ENCODE measurements at regions not wholly inside any gene's neighbourhood (a gene's known extent, or its start where the extent isn't known, plus 50 kb on each side); places are given as distances from the start of the nearest gene placed in this dataset.

DNA sequence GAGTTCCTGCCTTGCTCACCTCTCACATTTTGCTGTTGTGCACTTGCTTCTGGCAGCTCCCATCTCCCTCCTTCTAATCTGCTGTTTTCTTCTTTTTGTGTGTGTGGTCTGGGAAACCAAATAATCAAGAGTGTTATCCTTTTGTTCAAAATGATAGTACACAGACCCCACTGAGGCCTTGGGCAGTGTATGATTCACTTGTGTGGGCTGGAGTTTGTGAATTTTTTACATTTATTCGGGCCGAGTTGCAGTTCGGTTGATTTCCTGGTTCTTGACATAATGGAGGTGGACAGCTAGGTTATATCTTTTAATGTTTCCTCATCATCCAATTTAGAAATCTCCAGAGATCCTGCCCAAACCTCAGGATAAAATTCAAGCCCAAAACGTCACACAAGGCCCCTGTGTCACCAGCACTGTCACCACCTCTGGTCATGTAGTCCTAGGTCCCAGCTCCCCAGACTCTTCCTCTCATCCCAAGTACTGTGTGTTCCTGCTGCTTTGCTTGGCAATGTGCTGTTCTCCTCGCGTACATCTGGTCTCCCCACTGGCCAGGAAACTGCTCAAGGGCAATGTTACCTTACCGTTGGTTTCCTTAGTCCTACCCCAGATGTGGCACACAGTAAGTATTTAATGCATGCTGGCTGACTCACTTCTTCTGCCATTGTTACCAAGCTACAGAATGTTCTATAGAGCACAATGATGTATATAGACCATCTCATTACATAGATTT is 55.7 kb upstream of the PHACTR2 start:
- Histone ChIP-seq H3K4me3 (no peak overlapping the region), H3K4me1 (replicated peaks in 1 of 2) (no peaks in the 10 kb centered on the region), H3K27ac (no peak overlapping the region)
- no peak for ATAC-seq (replicated peaks in 6 of 8)
- WGBS, 10 experiments: 30 to 94% (median 87%) methylated on average over 3 to 7 of the region's 7 CpGs; no CpG with 5 or more reads in 4 of the 10 experiments
- in situ Hi-C loops (cut with MboI; ENCODE audit: low pct_unique_long_range_greater_than_20kb in 2 of 9, low sequenced_read_pairs in 9 of 9, unreplicated experiment in 9 of 9): no loop called here

DNA sequence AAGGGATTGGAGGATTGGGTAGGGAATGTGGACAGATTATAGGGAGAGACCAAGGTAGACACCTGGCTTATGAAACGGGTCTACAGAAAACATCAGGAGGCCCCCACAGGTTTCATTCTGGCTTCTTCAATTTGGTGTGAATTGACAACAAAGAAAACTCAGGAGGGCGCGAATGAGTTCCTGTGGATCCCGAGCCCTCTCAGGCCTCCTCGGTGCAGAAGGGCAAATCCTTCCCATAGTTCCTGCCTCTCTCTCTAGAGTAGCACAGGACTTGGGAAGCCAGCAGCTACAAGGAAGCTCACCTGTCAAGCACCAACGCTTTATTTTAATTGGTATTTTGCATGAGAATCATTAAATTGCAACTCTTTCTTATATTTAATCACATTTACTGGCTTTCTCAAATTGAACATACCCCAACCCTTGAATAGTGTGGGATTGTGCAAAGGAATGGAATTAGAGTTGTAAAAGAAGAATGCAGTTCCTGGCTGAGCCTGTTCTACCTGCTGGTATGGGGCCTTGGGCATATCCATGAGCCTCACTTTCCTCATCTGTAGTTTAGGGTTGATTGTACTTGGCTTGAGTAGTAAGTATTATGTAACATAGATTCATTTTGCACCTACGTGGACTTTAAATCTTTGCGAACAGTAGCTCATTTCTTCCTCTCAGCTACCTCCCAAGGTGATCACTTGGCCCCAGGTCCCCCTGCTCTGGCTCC is 56.4 kb upstream of the PHACTR2 start:
- 80 to 100% (median 90%) methylated on average over 1 to 8 of the region's 8 CpGs; no CpG with 5 or more reads in 1 of the 10 experiments for WGBS, 10 experiments
- Histone ChIP-seq H3K4me3 (no peak overlapping the region), H3K27ac (no peak overlapping the region), H3K4me1 (replicated peaks in 1 of 2) (no peaks in the 10 kb centered on the region)
- no peak for ATAC-seq (replicated peaks in 6 of 8)
- in situ Hi-C loops (cut with MboI; ENCODE audit: low pct_unique_long_range_greater_than_20kb in 2 of 9, low sequenced_read_pairs in 9 of 9, unreplicated experiment in 9 of 9): no loop called here

DNA sequence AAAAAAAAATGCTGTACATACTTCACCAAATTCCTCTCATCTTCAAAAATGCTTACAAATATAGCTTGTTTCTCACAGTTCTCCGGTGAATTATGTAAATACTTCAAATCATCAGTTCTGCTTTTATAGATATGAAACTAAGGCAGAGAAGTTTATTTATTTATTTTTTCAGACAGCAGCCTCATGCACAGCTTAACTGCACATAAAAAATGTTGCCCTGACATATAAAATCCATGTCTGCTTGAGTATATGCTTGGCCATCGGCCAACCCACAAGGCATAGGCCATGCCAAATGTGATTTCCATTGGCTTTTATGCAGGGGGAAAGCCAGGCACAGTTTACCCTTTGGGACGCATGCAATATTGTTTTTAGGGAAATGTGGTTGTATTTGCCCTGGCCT is 57.3 kb upstream of the PHACTR2 start:
- Histone ChIP-seq H3K4me1 (replicated peaks in 1 of 2) (no peaks in the 10 kb centered on the region), H3K4me3 (no peak overlapping the region), H3K27ac (no peak overlapping the region)
- in situ Hi-C loops (cut with MboI; ENCODE audit: low pct_unique_long_range_greater_than_20kb in 2 of 9, low sequenced_read_pairs in 9 of 9, unreplicated experiment in 9 of 9): no loop called here
- peak in 1 of 8 experiments; percentile 85 for ATAC-seq (replicated peaks in 6 of 8)
- WGBS, 10 experiments: 11 to 100% (median 85%) methylated on average over 1 to 3 of the region's 3 CpGs

DNA sequence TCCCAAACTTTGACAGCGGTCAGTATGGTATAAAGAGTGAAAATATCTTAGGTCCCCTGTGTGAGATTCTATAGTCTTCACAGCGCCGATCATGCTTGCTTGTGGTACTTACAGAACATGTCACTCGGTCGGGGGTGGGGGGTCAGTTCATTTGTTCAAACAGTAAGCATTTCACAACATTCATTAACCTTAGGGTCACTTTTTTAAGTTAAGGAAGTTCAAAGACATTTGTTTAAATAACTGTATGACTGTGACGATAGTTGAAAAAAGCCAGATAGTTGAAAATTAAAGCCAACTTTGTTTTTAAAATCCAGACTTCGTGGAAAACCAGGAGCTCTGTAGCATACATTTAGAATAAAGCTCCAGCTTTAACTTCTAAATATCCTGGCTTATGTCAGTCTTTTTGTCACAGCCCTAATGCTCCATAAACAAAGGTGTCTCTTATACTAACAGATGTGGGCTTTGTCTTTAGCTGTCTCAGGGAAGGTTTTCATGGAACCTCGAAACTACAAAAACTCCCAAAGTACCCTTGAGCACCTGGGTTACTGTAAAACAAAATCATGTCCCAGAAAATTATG is 57.9 kb upstream of the PHACTR2 start:
- ATAC-seq (replicated peaks in 6 of 8): no peak
- WGBS, 10 experiments: 68 to 96% (median 94%) methylated on average over 2 to 8 of the region's 8 CpGs; no CpG with 5 or more reads in 1 of the 10 experiments
- in situ Hi-C loops (cut with MboI; ENCODE audit: low pct_unique_long_range_greater_than_20kb in 2 of 9, low sequenced_read_pairs in 9 of 9, unreplicated experiment in 9 of 9): no loop called here
- no peaks in the 10 kb centered on the region for H3K4me1 ChIP-seq (replicated peaks in 1 of 2)
- no peak overlapping the region for H3K4me3 ChIP-seq
- H3K27ac ChIP-seq: no peak overlapping the region

DNA sequence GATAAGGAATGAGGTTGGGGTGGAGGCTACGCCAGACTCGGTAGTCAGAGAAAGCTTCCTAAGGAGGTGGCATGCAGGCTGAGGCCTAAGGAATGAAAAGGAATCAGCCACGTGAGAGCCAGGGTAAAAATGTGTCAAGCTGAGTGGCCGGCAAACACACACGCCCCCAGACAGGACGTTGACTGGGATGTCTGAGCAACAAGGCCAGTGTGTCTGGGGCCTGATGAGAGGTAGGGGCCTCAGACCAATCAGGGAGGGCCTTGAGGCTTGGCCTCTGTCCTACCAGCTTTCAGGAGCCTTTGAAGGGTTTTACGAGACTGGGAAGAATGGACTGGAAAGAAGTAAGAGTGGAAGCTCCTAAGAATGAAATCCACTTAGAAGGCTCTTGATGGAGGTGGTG is 61.0 kb upstream of the PHACTR2 start:
- no peak for ATAC-seq (replicated peaks in 6 of 8)
- Histone ChIP-seq H3K4me3 (no peak overlapping the region), H3K4me1 (replicated peaks in 1 of 2) (no peaks in the 10 kb centered on the region), H3K27ac (no peak overlapping the region)
- 60 to 100% (median 80%) methylated on average over 1 to 6 of the region's 7 CpGs; no CpG with 5 or more reads in 3 of the 10 experiments for WGBS, 10 experiments
- in situ Hi-C loops (cut with MboI; ENCODE audit: low pct_unique_long_range_greater_than_20kb in 2 of 9, low sequenced_read_pairs in 9 of 9, unreplicated experiment in 9 of 9): no loop called here

DNA sequence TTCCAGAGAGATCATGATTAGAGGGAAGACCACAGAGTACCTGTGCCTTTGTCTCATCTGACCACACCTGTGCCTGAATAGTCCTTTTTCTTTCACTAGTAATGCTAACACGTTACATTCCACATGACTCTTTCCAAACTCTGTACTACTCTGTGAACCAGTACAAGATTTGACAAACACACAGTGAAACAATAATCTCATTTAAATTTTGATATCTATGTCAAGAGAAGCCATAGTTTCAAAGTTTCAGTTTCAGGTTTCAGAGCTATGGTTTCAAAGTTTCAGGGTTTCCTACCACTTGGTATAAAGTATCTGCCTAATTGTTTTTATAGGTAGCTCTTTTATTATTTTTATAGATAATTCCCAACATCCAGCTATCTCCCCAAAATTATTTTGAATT is 62.0 kb upstream of the PHACTR2 start:
- Histone ChIP-seq H3K27ac (no peak overlapping the region), H3K4me1 (replicated peaks in 1 of 2) (no peaks in the 10 kb centered on the region), H3K4me3 (no peak overlapping the region)
- ATAC-seq (replicated peaks in 6 of 8): no peak
- 80 to 100% (median 100%) methylated on average over 1 of the region's 1 CpG; no CpG with 5 or more reads in 3 of the 10 experiments for WGBS, 10 experiments
- in situ Hi-C loops (cut with MboI; ENCODE audit: low pct_unique_long_range_greater_than_20kb in 2 of 9, low sequenced_read_pairs in 9 of 9, unreplicated experiment in 9 of 9): no loop called here

DNA sequence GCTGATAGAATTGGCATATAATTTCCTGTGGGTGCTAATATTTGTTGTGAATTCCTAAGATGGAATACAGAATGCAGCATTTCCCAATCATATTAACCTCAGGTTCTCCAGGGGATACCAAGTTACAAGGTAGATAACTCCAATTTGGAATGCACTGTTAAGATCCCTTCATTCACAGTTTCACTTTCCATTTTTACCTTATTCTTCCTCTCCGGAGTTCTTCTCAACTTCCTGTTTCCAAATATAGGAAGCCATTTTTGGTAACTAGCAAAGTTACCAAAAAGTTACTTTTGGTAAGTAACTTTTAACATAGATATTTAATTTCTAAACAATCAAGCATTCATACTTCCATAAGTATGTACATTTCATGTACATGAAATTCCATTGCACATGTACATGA is 63.5 kb upstream of the PHACTR2 start:
- in situ Hi-C loops (cut with MboI; ENCODE audit: low pct_unique_long_range_greater_than_20kb in 2 of 9, low sequenced_read_pairs in 9 of 9, unreplicated experiment in 9 of 9): no loop called here
- H3K4me3 ChIP-seq: no peak overlapping the region
- peaks cover 0 to 2% of the 10 kb centered on the region in 2 donors for H3K4me1 ChIP-seq (replicated peaks in 1 of 2)
- WGBS, 10 experiments: 0 to 100% (median 69%) methylated on average over 1 of the region's 1 CpG; no CpG with 5 or more reads in 2 of the 10 experiments
- peak in 1 of 8 experiments; percentile 55 for ATAC-seq (replicated peaks in 6 of 8)
- no peak overlapping the region for H3K27ac ChIP-seq

DNA sequence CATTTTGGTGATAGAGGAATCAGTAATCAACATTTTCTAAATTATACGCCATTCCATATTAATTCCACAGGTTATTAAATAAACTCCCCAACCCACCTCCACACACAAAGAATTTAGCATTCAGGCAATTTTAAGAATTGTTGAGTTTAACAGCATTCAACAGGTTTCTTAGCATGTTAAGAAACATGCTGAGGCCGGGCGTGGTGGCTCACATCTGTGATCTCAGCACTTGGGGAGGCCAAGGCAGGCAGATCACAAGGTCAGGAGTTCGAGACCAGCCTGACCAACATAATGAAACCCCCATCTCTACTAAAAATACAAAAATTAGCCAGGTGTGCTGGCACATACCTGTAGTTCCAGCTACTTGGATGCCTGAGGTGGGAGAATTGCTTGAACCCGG is 64.0 kb upstream of the PHACTR2 start:
- Histone ChIP-seq H3K27ac (no peak overlapping the region), H3K4me1 (replicated peaks in 1 of 2) (peaks cover 0 to 7% of the 10 kb centered on the region in 2 donors), H3K4me3 (no peak overlapping the region)
- no peak for ATAC-seq (replicated peaks in 6 of 8)
- in situ Hi-C loops (cut with MboI; ENCODE audit: low pct_unique_long_range_greater_than_20kb in 2 of 9, low sequenced_read_pairs in 9 of 9, unreplicated experiment in 9 of 9): no loop called here
- 83 to 100% (median 100%) methylated on average over 1 to 4 of the region's 5 CpGs; no CpG with 5 or more reads in 2 of the 10 experiments for WGBS, 10 experiments

DNA sequence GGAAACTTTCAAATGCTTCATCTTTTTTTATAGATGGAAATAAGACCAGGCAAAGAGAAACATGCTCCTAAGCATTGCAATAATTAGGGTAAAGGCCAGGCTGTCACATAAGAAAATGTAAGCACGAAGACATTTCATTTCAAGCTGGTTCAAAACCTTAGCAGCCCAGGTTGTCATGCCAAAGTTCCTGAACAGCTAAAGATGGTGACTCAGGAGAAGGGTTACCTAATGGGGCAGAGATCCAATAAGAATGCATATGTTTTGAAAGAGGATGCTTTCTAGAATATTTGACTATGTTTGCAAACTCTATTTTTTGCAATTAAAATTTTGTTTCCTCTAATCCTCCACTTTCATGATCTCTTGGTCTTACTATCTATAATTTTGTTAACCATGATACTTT is 65.6 kb upstream of the PHACTR2 start:
- H3K4me1 ChIP-seq (replicated peaks in 1 of 2): peaks cover 12 to 22% of the 10 kb centered on the region in 2 donors
- ATAC-seq (replicated peaks in 6 of 8): no peak
- in situ Hi-C loops (cut with MboI; ENCODE audit: low pct_unique_long_range_greater_than_20kb in 2 of 9, low sequenced_read_pairs in 9 of 9, unreplicated experiment in 9 of 9): no loop called here
- no peak overlapping the region for H3K4me3 ChIP-seq
- no peak overlapping the region for H3K27ac ChIP-seq
- WGBS, 10 experiments: 67 to 100% (median 95%) methylated on average over 1 of the region's 1 CpG; no CpG with 5 or more reads in 4 of the 10 experiments

DNA sequence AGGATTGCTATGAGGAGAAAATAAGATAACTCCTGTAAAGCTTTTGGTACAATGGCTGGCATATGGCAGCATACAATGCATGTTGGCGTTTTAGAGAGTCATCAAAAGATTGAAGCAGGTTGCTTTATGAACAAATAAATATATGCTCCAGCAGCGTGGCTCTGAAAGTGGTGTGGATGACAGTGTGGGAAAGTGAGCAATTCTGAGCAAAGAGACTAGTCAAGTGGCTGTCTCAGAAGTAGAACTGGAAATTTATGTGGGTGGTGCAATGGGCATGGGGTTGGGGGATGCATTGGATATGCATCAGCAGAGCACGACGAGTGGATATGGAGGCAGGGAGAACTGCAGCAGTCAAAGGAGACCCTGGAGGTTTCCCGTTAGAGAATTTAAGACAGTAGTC is 66.2 kb upstream of the PHACTR2 start:
- ATAC-seq (replicated peaks in 6 of 8): no peak
- WGBS, 10 experiments: 89 to 100% (median 94%) methylated on average over 1 to 5 of the region's 5 CpGs; no CpG with 5 or more reads in 2 of the 10 experiments
- in situ Hi-C loops (cut with MboI; ENCODE audit: low pct_unique_long_range_greater_than_20kb in 2 of 9, low sequenced_read_pairs in 9 of 9, unreplicated experiment in 9 of 9): no loop called here
- Histone ChIP-seq H3K4me1 (replicated peaks in 1 of 2) (peaks cover 12 to 22% of the 10 kb centered on the region in 2 donors), H3K27ac (no peak overlapping the region), H3K4me3 (no peak overlapping the region)

DNA sequence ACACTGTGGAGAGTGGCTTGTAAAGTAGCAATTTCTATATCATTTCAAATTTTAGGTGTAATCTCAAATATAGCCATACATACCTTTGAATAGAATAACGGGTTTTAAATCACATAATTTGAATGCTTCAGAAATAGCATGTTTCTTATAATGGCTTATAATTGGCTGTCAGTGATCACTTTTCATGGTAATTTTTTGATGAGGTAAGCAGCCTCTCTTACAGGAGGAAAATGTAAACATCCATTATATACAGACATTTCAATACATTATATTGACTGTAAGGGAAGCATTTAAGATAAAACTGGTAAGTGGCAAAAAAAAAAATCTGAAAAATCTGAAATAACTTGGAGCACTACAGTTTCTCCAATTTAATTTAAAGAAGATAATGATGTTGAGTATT is 67.8 kb upstream of the PHACTR2 start:
- in situ Hi-C loops (cut with MboI; ENCODE audit: low pct_unique_long_range_greater_than_20kb in 2 of 9, low sequenced_read_pairs in 9 of 9, unreplicated experiment in 9 of 9): no loop called here
- H3K4me3 ChIP-seq: no peak overlapping the region
- peaks cover 12 to 22% of the 10 kb centered on the region in 2 donors for H3K4me1 ChIP-seq (replicated peaks in 1 of 2)
- ATAC-seq (replicated peaks in 6 of 8): no peak
- no peak overlapping the region for H3K27ac ChIP-seq
- WGBS, 10 experiments: 86 to 100% (median 100%) methylated on average over 1 of the region's 1 CpG

DNA sequence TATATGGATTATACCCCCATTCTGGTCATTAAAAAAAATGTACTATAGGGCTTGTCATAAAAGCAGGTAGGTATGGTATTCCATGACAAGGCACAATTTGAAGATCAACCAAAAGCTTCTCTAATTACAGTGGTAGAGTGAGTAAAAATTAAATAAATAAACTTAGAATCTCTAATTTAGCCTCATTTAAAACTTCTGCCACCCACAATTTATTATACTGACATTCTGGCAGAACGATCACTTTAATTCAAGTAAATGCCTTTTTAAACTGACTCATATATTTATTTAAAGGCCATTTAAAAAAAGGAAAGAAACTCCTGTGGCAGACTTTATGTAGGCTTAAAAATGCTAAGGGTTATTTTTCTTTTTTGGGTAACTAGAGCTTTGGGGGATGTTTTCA is 68.3 kb upstream of the PHACTR2 start:
- in situ Hi-C loops (cut with MboI; ENCODE audit: low pct_unique_long_range_greater_than_20kb in 2 of 9, low sequenced_read_pairs in 9 of 9, unreplicated experiment in 9 of 9): no loop called here
- H3K27ac ChIP-seq: no peak overlapping the region
- H3K4me1 ChIP-seq (replicated peaks in 1 of 2): peaks cover 12 to 22% of the 10 kb centered on the region in 2 donors
- no peak overlapping the region for H3K4me3 ChIP-seq
- WGBS, 10 experiments: 11 to 88% (median 75%) methylated on average over 1 of the region's 1 CpG; no CpG with 5 or more reads in 3 of the 10 experiments
- no peak for ATAC-seq (replicated peaks in 6 of 8)

DNA sequence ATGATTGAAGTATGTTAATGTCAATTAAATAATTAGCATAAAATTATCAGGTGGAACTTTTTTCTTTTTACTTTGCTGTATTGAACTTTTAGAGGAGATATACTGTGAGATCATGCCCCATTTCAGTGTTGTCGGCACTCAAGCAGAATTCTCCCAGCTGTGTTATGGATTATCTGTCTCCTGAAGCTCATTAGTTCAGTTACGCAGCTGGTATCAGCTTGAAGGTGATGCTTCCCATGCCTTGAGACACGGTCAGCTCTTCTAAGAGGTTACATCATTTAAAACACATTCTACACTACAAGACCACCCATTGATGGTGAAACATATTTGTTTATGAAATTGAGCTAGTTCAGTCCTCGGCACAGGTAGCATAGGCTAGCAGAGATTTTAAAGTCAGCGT is 68.9 kb upstream of the PHACTR2 start:
- H3K27ac ChIP-seq: no peak overlapping the region
- H3K4me1 ChIP-seq (replicated peaks in 1 of 2): peaks cover 12 to 22% of the 10 kb centered on the region in 2 donors
- in situ Hi-C loops (cut with MboI; ENCODE audit: low pct_unique_long_range_greater_than_20kb in 2 of 9, low sequenced_read_pairs in 9 of 9, unreplicated experiment in 9 of 9): no loop called here
- WGBS, 10 experiments: 33 to 100% (median 80%) methylated on average over 1 to 5 of the region's 5 CpGs; no CpG with 5 or more reads in 1 of the 10 experiments
- ATAC-seq (replicated peaks in 6 of 8): peak in 4 of 8 experiments; percentile 23 to 39 (median 34)
- H3K4me3 ChIP-seq: no peak overlapping the region

All from motor neuron (in vitro differentiated cells).